HEK293 (cell line): ENCODE measurements at regions not wholly inside any gene's neighbourhood (a gene's known extent, or its start where the extent isn't known, plus 50 kb on each side); places are given as distances from the start of the nearest gene placed in this dataset.

Experiments
- KLF10 ChIP-seq: fragments of 450-650 bp; IDR thresholded peaks from 2 replicates; pipeline ENCODE4 v1.5.1; 2018; ENCODE audit warnings: missing biosample characterization, mild to moderate bottlenecking, missing genetic modification characterization
- PRDM10 ChIP-seq: fragments of 450-650 bp; formaldehyde crosslinking; IDR thresholded peaks from 2 replicates; pipeline ENCODE4 v1.5.1; 2016; ENCODE audit warnings: missing biosample characterization, missing genetic modification characterization
- PRDM4 ChIP-seq: fragments of 450-650 bp; formaldehyde crosslinking; IDR thresholded peaks from 2 replicates; pipeline ENCODE4 v1.5.1; 2017; ENCODE audit warnings: missing biosample characterization, missing genetic modification characterization
- PRDM6 ChIP-seq: fragments of 450-650 bp; formaldehyde crosslinking; IDR thresholded peaks from 2 replicates; pipeline ENCODE4 v1.5.1; 2017; ENCODE audit warnings: missing biosample characterization, missing genetic modification characterization
- SP7 ChIP-seq: fragments of 450-650 bp; formaldehyde crosslinking; IDR thresholded peaks from 2 replicates; pipeline ENCODE4 v1.5.1; 2016; ENCODE audit warnings: missing biosample characterization, missing genetic modification characterization
- TCF7L2 ChIP-seq: IDR thresholded peaks from 2 replicates; pipeline ENCODE4 v1.6.1; 2011; ENCODE audit warnings: low read depth, mild to moderate bottlenecking, inconsistent platforms, low read length, moderate library complexity, borderline replicate concordance
- WT1 ChIP-seq: fragments of 450-650 bp; formaldehyde crosslinking; IDR thresholded peaks from 2 replicates; pipeline ENCODE4 v1.5.1; 2016; ENCODE audit warnings: missing biosample characterization, missing genetic modification characterization
- YY2 ChIP-seq: fragments of 450-650 bp; formaldehyde crosslinking; IDR thresholded peaks from 2 replicates; pipeline ENCODE4 v1.5.1; 2016; ENCODE audit warnings: missing biosample characterization, missing genetic modification characterization
- ZBTB17 ChIP-seq: fragments of 450-650 bp; formaldehyde crosslinking; IDR thresholded peaks from 2 replicates; pipeline ENCODE4 v1.5.1; 2016; ENCODE audit warnings: missing biosample characterization, missing genetic modification characterization
- ZEB2 ChIP-seq: fragments of 450-650 bp; formaldehyde crosslinking; IDR thresholded peaks from 2 replicates; pipeline ENCODE4 v1.5.1; 2016; ENCODE audit warnings: missing biosample characterization, missing genetic modification characterization
- ZIC2 ChIP-seq: fragments of 450-650 bp; formaldehyde crosslinking; IDR thresholded peaks from 2 replicates; pipeline ENCODE4 v1.5.1; 2016; ENCODE audit warnings: missing biosample characterization, missing genetic modification characterization
- ZNF140 ChIP-seq: fragments of 450-650 bp; formaldehyde crosslinking; IDR thresholded peaks from 2 replicates; pipeline ENCODE4 v1.5.1; 2016; ENCODE audit warnings: missing biosample characterization, missing genetic modification characterization
- ZNF155 ChIP-seq: fragments of 450-650 bp; formaldehyde crosslinking; IDR thresholded peaks from 2 replicates; pipeline ENCODE4 v1.5.1; 2016; ENCODE audit warnings: missing biosample characterization, missing genetic modification characterization
- ZNF354C ChIP-seq: fragments of 450-650 bp; formaldehyde crosslinking; IDR thresholded peaks from 2 replicates; pipeline ENCODE4 v1.5.1; 2016; ENCODE audit warnings: missing biosample characterization, missing genetic modification characterization, low read depth, borderline replicate concordance
- ZNF394 ChIP-seq: fragments of 450-650 bp; formaldehyde crosslinking; IDR thresholded peaks from 2 replicates; pipeline ENCODE4 v1.5.1; 2016; ENCODE audit warnings: missing biosample characterization, missing genetic modification characterization, mild to moderate bottlenecking, moderate library complexity, borderline replicate concordance
- ZNF423 ChIP-seq: fragments of 450-650 bp; formaldehyde crosslinking; IDR thresholded peaks from 2 replicates; pipeline ENCODE4 v1.5.1; 2016; ENCODE audit warnings: missing biosample characterization, missing genetic modification characterization
- ZNF514 ChIP-seq: fragments of 450-650 bp; formaldehyde crosslinking; IDR thresholded peaks from 2 replicates; pipeline ENCODE4 v1.5.1; 2016; ENCODE audit warnings: missing biosample characterization, missing genetic modification characterization
- ZNF548 ChIP-seq: fragments of 450-650 bp; formaldehyde crosslinking; IDR thresholded peaks from 2 replicates; pipeline ENCODE4 v1.5.1; 2016; ENCODE audit warnings: missing biosample characterization, missing genetic modification characterization
- ZNF561 ChIP-seq: fragments of 450-650 bp; IDR thresholded peaks from 2 replicates; pipeline ENCODE4 v1.5.1; 2018; ENCODE audit warnings: missing biosample characterization, missing genetic modification characterization, borderline replicate concordance
- ZNF580 ChIP-seq: fragments of 450-650 bp; formaldehyde crosslinking; IDR thresholded peaks from 2 replicates; pipeline ENCODE4 v1.5.1; 2016; ENCODE audit warnings: missing biosample characterization, missing genetic modification characterization
- ZNF629 ChIP-seq: fragments of 450-650 bp; formaldehyde crosslinking; IDR thresholded peaks from 2 replicates; pipeline ENCODE4 v1.5.1; 2017; ENCODE audit warnings: missing biosample characterization, missing genetic modification characterization
- ZNF645 ChIP-seq: fragments of 450-650 bp; formaldehyde crosslinking; IDR thresholded peaks from 2 replicates; pipeline ENCODE4; 2016; ENCODE audit warnings: missing biosample characterization, missing genetic modification characterization
- ZNF704 ChIP-seq: fragments of 450-650 bp; formaldehyde crosslinking; IDR thresholded peaks from 2 replicates; pipeline ENCODE4 v1.5.1; 2016; ENCODE audit warnings: missing biosample characterization, missing genetic modification characterization
- ZNF76 ChIP-seq: fragments of 450-650 bp; formaldehyde crosslinking; IDR thresholded peaks from 2 replicates; pipeline ENCODE4; 2016; ENCODE audit warnings: low read depth, missing biosample characterization, missing genetic modification characterization, borderline replicate concordance
- ZNF768 ChIP-seq: fragments of 450-650 bp; formaldehyde crosslinking; IDR thresholded peaks from 2 replicates; pipeline ENCODE4 v1.5.1; 2018; ENCODE audit warnings: missing biosample characterization, mild to moderate bottlenecking, missing genetic modification characterization
- ZNF843 ChIP-seq: fragments of 450-650 bp; formaldehyde crosslinking; IDR thresholded peaks from 2 replicates; pipeline ENCODE4 v1.5.1; 2016; ENCODE audit warnings: missing biosample characterization, missing genetic modification characterization
- ZSCAN30 ChIP-seq: fragments of 450-650 bp; IDR thresholded peaks from 2 replicates; pipeline ENCODE4 v1.5.1; 2018; ENCODE audit warnings: missing biosample characterization, mild to moderate bottlenecking, missing genetic modification characterization, moderate library complexity
- ZXDB ChIP-seq: fragments of 450-650 bp; formaldehyde crosslinking; IDR thresholded peaks from 2 replicates; pipeline ENCODE4 v1.5.1; 2016; ENCODE audit warnings: missing biosample characterization, missing genetic modification characterization

- TF ChIP-seq PRDM4 (peak; percentile 80), ZSCAN30 (tag by site-specific recombination) (peak; percentile 31; the same call in 1 of the 2 replicates), ZNF394 (tag by site-specific recombination) (no peak), ZNF768 (no peak), PRDM10 (tag by site-specific recombination) (0 out of 2 replicates have a peak, but pooled peaks have one; percentile 20), ZNF580 (tag by site-specific recombination) (peak; percentile 44; the same call in 1 of the 2 replicates), ZBTB17 (tag by site-specific recombination) (peak; percentile 44; the same call in 1 of the 2 replicates), ZXDB (peak; percentile 39; the same call in 1 of the 2 replicates), ZNF354C (tag by site-specific recombination) (no peak), ZNF843 (tag by site-specific recombination) (peak; percentile 67), ZNF514 (tag by site-specific recombination) (no peak), ZNF548 (tag by site-specific recombination) (no peak), ZNF155 (no peak), KLF10 (tag by site-specific recombination) (0 out of 2 replicates have a peak, but pooled peaks have one; percentile 76), ZIC2 (peak; percentile 55), ZNF704 (no peak), SP7 (tag by site-specific recombination) (peak; percentile 80), TCF7L2 (no peak), ZNF645 (tag by site-specific recombination) (no peak), ZEB2 (tag by site-specific recombination) (0 out of 2 replicates have a peak, but pooled peaks have one; percentile 48), ZNF629 (tag by site-specific recombination) (peak; percentile 39; the same call in 1 of the 2 replicates), YY2 (tag by site-specific recombination) (peak; percentile 39; the same call in 1 of the 2 replicates), ZNF423 (tag by site-specific recombination) (peak; percentile 96), ZNF140 (tag by site-specific recombination) (no peak), ZNF561 (tag by site-specific recombination) (peak; percentile 76), ZNF76 (tag by site-specific recombination) (peak; percentile 62; the same call in 1 of the 2 replicates), PRDM6 (tag by site-specific recombination) (peak; percentile 98), WT1 (tag by site-specific recombination) (peak; percentile 60; the same call in 1 of the 2 replicates)
- TF ChIP-seq, all 188 proteins: peak for 26
Observed at GRCh38 chr6:77561768-77562314, 91.0 kb upstream of the MEI4 start (continued).
